Smooth muscle cell (in vitro differentiated cells): ENCODE measurements at regions not wholly inside any gene's neighbourhood (a gene's known extent, or its start where the extent isn't known, plus 50 kb on each side); places are given as distances from the start of the nearest gene placed in this dataset.
"Not testable (repeated sequence)": the region's sequence is repeated elsewhere in the genome, so short reads cannot be mapped to it uniquely, and the experiment has no call there.

Source experiments
- DNase-seq: peaks from one replicate; lab custom pipeline; 2025; ENCODE audit not compliant: unreplicated experiment; lab: John Stamatoyannopoulos, UW
- H2AFZ ChIP-seq: fragments of 200-600 bp; sonication (generic); 2 replicates; pipeline ENCODE4 v1.6.0; 2016; ENCODE audit warnings: antibody characterized with exemption, low read depth, mild to moderate bottlenecking
- H3F3A ChIP-seq: fragments of 200-600 bp; sonication (generic); 2 replicates; pipeline ENCODE4 v1.6.0; 2017; ENCODE audit warnings: antibody characterized with exemption, low read depth
- H3K27ac ChIP-seq: fragments of 200-600 bp; sonication (generic); 2 replicates; pipeline ENCODE4 v1.5.1; 2016; ENCODE audit warnings: low read depth, mild to moderate bottlenecking
- H3K27me3 ChIP-seq: fragments of 200-600 bp; sonication (generic); 2 replicates; pipeline ENCODE4 v1.6.1; 2016; ENCODE audit warnings: low read depth, mild to moderate bottlenecking
- H3K36me3 ChIP-seq: fragments of 200-600 bp; sonication (generic); 2 replicates; pipeline ENCODE4 v1.5.1; 2016; ENCODE audit warnings: low read depth
- H3K4me1 ChIP-seq: fragments of 200-600 bp; sonication (generic); 2 replicates; pipeline ENCODE4 v1.5.1; 2016; ENCODE audit warnings: low read depth
- H3K4me2 ChIP-seq: fragments of 200-600 bp; sonication (generic); 2 replicates; pipeline ENCODE4 v1.6.0; 2016; ENCODE audit warnings: mild to moderate bottlenecking
- H3K4me3 ChIP-seq: fragments of 200-600 bp; sonication (generic); 2 replicates; pipeline ENCODE4 v1.5.1; 2016; ENCODE audit warnings: mild to moderate bottlenecking
- H3K79me2 ChIP-seq: fragments of 200-600 bp; sonication (generic); 2 replicates; pipeline ENCODE4 v1.6.0; 2016; ENCODE audit warnings: low read depth, mild to moderate bottlenecking
- H3K9ac ChIP-seq: fragments of 200-600 bp; sonication (generic); 2 replicates; pipeline ENCODE4 v1.6.0; 2016; ENCODE audit warnings: low read depth
- H3K9me3 ChIP-seq: fragments of 200-600 bp; sonication (generic); replicated peaks from 2 replicates; pipeline ENCODE4 v1.5.1; 2016; ENCODE audit warnings: low read depth
- H4K20me1 ChIP-seq: fragments of 200-600 bp; sonication (generic); 2 replicates; pipeline ENCODE4 v1.6.0; 2016; ENCODE audit warnings: low read depth
- WGBS: methylation state at CpG from one replicate; pipeline ENCODE4 v1.1.7; 2016; ENCODE audit warnings: low lambda C conversion rate; 5-methylcytosine and 5-hydroxymethylcytosine counted together
- TF ChIP-seq, protein P1 (sequence below): fragments of 200-600 bp; sonication (generic); IDR thresholded peaks from 2 replicates; pipeline ENCODE4 v1.5.1; 2017; ENCODE audit warnings: borderline replicate concordance, mild to moderate bottlenecking, antibody characterized with exemption; ENCODE audit not compliant: insufficient read depth, poor library complexity, severe bottlenecking

DNA sequence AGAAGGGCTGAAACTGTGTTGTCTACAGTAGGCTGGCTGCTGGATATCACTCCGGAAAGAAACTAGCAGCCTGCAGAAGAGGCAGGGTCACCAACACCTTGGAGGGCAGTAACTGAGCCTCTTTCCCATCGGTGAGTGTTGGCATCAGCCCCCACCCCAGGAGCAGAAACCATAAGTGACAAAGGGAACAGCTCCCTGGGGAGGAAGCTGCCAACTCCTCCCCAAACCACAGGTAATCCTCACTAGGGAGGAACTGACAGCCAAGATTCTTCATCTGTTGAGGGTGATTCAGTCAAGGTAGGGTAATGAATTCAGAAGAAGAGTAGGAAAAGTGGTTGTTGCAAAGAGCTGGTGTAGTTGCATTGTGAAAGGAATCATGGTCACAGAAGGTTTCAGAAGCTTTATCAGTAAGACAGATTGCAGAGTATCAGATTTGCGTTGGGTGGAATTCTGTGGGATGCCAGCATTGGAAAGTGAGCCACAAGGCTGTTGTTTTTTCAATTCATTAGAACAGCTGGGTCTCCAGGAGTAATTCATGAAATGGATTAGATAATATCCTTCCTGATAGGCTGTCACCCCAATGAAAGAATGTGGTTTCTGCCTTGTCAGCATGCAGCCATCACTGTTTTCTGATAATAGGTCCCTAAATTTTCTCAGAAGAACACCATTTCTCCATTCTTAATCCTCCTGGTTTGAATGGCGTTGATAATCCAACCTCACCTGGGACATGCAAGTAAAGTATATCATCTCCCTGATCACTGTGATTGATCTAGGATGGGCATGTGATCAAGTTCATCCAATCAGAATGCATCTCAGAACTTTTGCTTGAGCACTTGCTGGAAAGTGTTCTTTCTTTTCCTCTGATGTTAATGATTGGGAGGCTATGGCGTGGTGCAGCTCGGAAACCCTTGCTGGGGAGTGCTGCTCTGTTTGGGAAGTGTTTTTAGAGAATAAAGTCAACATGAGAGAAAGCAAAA is 75.0 kb upstream of the CTBP2 start:
- TF ChIP-seq, protein P1, sequence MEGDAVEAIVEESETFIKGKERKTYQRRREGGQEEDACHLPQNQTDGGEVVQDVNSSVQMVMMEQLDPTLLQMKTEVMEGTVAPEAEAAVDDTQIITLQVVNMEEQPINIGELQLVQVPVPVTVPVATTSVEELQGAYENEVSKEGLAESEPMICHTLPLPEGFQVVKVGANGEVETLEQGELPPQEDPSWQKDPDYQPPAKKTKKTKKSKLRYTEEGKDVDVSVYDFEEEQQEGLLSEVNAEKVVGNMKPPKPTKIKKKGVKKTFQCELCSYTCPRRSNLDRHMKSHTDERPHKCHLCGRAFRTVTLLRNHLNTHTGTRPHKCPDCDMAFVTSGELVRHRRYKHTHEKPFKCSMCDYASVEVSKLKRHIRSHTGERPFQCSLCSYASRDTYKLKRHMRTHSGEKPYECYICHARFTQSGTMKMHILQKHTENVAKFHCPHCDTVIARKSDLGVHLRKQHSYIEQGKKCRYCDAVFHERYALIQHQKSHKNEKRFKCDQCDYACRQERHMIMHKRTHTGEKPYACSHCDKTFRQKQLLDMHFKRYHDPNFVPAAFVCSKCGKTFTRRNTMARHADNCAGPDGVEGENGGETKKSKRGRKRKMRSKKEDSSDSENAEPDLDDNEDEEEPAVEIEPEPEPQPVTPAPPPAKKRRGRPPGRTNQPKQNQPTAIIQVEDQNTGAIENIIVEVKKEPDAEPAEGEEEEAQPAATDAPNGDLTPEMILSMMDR: no peak
- peaks cover 15% of the 10 kb centered on the region for H3K4me1 ChIP-seq
- H3K4me2 ChIP-seq: no peak overlapping the region
- no peaks in the 10 kb centered on the region for H3F3A ChIP-seq
- no peak overlapping the region for H2AFZ ChIP-seq
- no peak overlapping the region for H3K9ac ChIP-seq
- no peaks in the 10 kb centered on the region for H3K79me2 ChIP-seq
- no peak for DNase-seq
- H3K9me3 ChIP-seq: peaks cover 2% of the 10 kb centered on the region
- H3K36me3 ChIP-seq: no peaks in the 10 kb centered on the region
- H3K27me3 ChIP-seq: no peaks in the 10 kb centered on the region
- no peak overlapping the region for H3K4me3 ChIP-seq
- WGBS: 95% methylated on average over 6 of the region's 6 CpGs
- no peaks in the 10 kb centered on the region for H4K20me1 ChIP-seq
- no peak overlapping the region for H3K27ac ChIP-seq

DNA sequence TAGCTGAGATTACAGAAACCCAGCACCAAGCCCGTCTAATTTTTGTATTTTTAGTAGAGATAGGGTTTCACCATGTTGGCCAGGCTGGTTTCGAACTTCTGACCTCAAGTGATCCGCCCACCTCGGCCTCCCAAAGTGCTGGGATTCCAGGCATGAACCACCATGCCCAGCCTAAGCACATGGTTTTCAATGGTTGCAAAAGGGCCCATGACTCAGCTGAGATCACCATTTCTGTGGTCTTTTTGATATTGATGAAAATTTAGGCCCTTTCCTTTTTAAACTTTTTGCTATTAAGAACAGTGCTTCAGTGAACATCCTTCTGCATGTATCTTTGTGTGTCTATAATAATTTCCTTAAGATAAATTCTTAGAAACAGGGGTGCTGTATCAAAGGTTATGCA is 74.2 kb upstream of the CTBP2 start:
- 88% methylated on average over 4 of the region's 4 CpGs for WGBS
- not testable (repeated sequence) for H3K4me2 ChIP-seq, H3K9ac ChIP-seq, H4K20me1 ChIP-seq, DNase-seq, H3K4me3 ChIP-seq, H3K36me3 ChIP-seq, H3K27ac ChIP-seq, H3K9me3 ChIP-seq, H3K27me3 ChIP-seq, H3F3A ChIP-seq, H3K79me2 ChIP-seq, H2AFZ ChIP-seq
- H3K4me1 ChIP-seq: peaks cover 15% of the 10 kb centered on the region

DNA sequence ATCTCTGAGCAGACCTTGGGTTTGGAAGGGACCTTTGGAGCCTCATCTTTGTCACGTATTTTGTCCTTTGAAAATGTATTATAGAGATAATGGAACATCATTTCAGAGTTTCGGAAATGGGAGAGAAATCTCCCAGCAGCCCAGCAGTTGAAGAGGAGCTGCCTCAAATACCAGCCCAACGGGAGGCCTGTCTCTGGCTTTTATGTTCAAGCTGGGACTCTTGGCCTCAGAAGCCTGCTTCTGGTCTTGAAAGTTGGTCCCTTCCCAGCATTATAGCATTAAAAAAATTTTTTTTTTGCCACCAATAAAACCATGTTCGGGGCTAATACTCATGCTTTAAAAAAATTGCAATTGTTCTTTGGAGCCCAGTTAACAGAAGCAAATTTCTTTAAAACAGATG is 73.4 kb upstream of the CTBP2 start:
- Histone ChIP-seq H3K27me3 (no peaks in the 10 kb centered on the region), H3K9me3 (peaks cover 2% of the 10 kb centered on the region), H3K4me2 (no peak overlapping the region), H3K27ac (no peak overlapping the region), H3K4me3 (no peak overlapping the region), H3K4me1 (peaks cover 15% of the 10 kb centered on the region), H4K20me1 (no peaks in the 10 kb centered on the region), H3K9ac (no peak overlapping the region), H3K36me3 (no peaks in the 10 kb centered on the region), H3F3A (no peaks in the 10 kb centered on the region), H3K79me2 (no peaks in the 10 kb centered on the region), H2AFZ (no peak overlapping the region)
- WGBS: 84% methylated on average over 4 of the region's 4 CpGs
- DNase-seq: no peak
- TF ChIP-seq, protein P1: no peak

DNA sequence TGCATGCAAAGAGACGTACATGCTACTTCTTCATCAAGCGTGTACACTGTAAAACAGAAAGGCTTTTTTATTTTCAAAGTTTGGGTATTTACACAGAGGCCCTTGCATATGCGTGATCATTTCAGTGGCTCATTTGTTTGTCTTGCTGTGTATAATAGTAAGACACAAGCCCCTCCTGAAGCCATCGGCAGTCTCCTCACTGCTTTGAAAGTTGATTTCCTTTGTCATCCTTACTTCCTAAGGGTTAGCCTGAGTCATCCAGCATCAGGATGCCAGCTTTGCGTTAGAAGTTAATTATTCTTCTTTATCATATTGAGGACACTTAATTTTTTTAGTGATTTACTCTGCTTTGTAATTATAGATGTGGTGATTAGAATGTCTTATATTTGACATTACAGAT is 72.5 kb upstream of the CTBP2 start:
- Histone ChIP-seq H3K36me3 (no peaks in the 10 kb centered on the region), H3F3A (no peaks in the 10 kb centered on the region), H3K4me2 (no peak overlapping the region), H3K9me3 (no peaks in the 10 kb centered on the region), H3K9ac (no peak overlapping the region), H3K27me3 (no peaks in the 10 kb centered on the region), H4K20me1 (no peaks in the 10 kb centered on the region), H2AFZ (no peak overlapping the region), H3K4me3 (no peak overlapping the region), H3K4me1 (peaks cover 15% of the 10 kb centered on the region), H3K79me2 (no peaks in the 10 kb centered on the region), H3K27ac (no peak overlapping the region)
- DNase-seq: no peak
- 70% methylated on average over 5 of the region's 5 CpGs for WGBS
- TF ChIP-seq, protein P1: no peak
